Motor neuron (in vitro differentiated cells): ENCODE measurements at regions not wholly inside any gene's neighbourhood (a gene's known extent, or its start where the extent isn't known, plus 50 kb on each side); places are given as distances from the start of the nearest gene placed in this dataset.

ENCODE experiments used
- ATAC-seq, 8 experiments: fragments of 200-7000 bp; cut with Tn5 transposase; replicated peaks in 6 of 8; 2 replicates each; pipeline ENCODE4 v1.8.0; 2021; ENCODE audit warnings: mild to moderate bottlenecking in 8 of 8, moderate library complexity in 8 of 8
- H3K27ac ChIP-seq, 2 donors: fragments of 250-450 bp; sonication (Bioruptor Pico); 2 replicates each; pipeline ENCODE4 v1.9.0; 2021; ENCODE audit warnings: antibody characterized with exemption in 2 of 2, mild to moderate bottlenecking in 2 of 2, moderate library complexity in 1 of 2
- H3K4me1 ChIP-seq, 2 donors: fragments of 250-450 bp; sonication (Bioruptor Pico); replicated peaks in 1 of 2; 2 replicates each; pipeline ENCODE4 v1.6.1; 2021; ENCODE audit warnings: antibody characterized with exemption in 2 of 2, mild to moderate bottlenecking in 2 of 2, moderate library complexity in 1 of 2
- H3K4me3 ChIP-seq, 5 donors: fragments of 250-450 bp; sonication (Bioruptor Pico); 2 replicates each; pipeline ENCODE4 v1.9.0; 2021; ENCODE audit warnings: antibody characterized with exemption in 5 of 5, mild to moderate bottlenecking in 5 of 5, moderate library complexity in 4 of 5
- WGBS, 10 experiments: fragments of 450-650 bp; shearing (Covaris generic); methylation state at CpG; one replicate each; pipeline ENCODE4 v1.0.0; 2022; 5-methylcytosine and 5-hydroxymethylcytosine counted together
- in situ Hi-C, 9 experiments: fragments of 400-800 bp; cut with MboI; loops; one replicate each; pipeline ENCODE4 v1.15.0; 2021; ENCODE audit warnings: low sequenced_read_pairs in 9 of 9, low pct_unique_long_range_greater_than_20kb in 2 of 9; ENCODE audit not compliant: unreplicated experiment in 9 of 9

- H3K4me3 ChIP-seq = no peak overlapping the region
- 0 to 90% (median 50%) methylated on average over 1 of the region's 1 CpG; no CpG with 5 or more reads in 4 of the 10 experiments for WGBS, 10 experiments
- no peak overlapping the region for H3K27ac ChIP-seq
- H3K4me1 ChIP-seq = no peaks in the 10 kb centered on the region
- in situ Hi-C loops = no loop called here
- ATAC-seq = peak in 1 of 8 experiments; percentile 24
These were observed 476.5 kb downstream of the GPAM start for GRCh38 chr10:111707076-111707475.

GRCh38 chr10:111709603-111710002 lies 474.0 kb downstream of the GPAM start:
- no peak for ATAC-seq
- Histone ChIP-seq H3K4me3 (no peak overlapping the region), H3K27ac (no peak overlapping the region), H3K4me1 (no peaks in the 10 kb centered on the region)
- in situ Hi-C loops = no loop called here
- 17 to 86% (median 46%) methylated on average over 1 to 4 of the region's 4 CpGs; no CpG with 5 or more reads in 2 of the 10 experiments for WGBS, 10 experiments

DNA sequence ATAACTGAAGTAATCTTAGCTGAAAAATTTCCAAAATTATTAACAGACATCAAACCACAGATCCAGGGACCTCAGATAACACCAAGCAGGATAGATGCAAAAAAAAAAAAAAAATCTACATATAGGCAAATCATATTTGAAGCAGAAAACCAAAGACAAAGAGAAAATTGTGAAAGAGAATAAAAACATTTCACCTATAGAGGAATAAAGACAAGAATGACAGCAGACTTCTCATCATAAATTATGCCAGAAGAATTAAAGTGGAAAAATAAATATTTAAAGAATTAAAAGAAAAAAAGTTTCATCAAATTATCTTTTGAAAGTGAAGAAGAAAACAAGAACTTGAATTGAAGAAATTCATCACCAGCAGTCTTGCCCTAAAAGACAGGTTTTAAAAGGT lies 467.5 kb downstream of the GPAM start:
- Histone ChIP-seq H3K4me3 (no peak overlapping the region), H3K27ac (no peak overlapping the region), H3K4me1 (no peaks in the 10 kb centered on the region)
- ATAC-seq = no peak
- in situ Hi-C loops = no loop called here

GRCh38 chr10:111724121-111724520 lies 459.4 kb downstream of the GPAM start:
- peaks cover 5 to 8% of the 10 kb centered on the region in 2 donors for H3K4me1 ChIP-seq
- in situ Hi-C loops = no loop called here
- H3K4me3 ChIP-seq = no peak overlapping the region
- WGBS, 10 experiments = 17 to 67% (median 33%) methylated on average over 1 of the region's 1 CpG; no CpG with 5 or more reads in 5 of the 10 experiments
- no peak for ATAC-seq
- H3K27ac ChIP-seq = no peak overlapping the region

- H3K27ac ChIP-seq = no peak overlapping the region
- H3K4me3 ChIP-seq = no peak overlapping the region
- H3K4me1 ChIP-seq = peaks cover 5 to 8% of the 10 kb centered on the region in 2 donors
- in situ Hi-C loops = no loop called here
- ATAC-seq = no peak
These were observed 458.5 kb downstream of the GPAM start for GRCh38 chr10:111725050-111725449.

GRCh38 chr10:111732166-111732785 lies 451.3 kb downstream of the GPAM start:
- 80 to 100% methylated on average over 1 of the region's 1 CpG; no CpG with 5 or more reads in 8 of the 10 experiments for WGBS, 10 experiments
- Histone ChIP-seq H3K4me1 (peaks cover 0 to 3% of the 10 kb centered on the region in 2 donors), H3K4me3 (no peak overlapping the region), H3K27ac (no peak overlapping the region)
- peak in 7 of 8 experiments; percentile 25 to 82 (median 39) for ATAC-seq
- in situ Hi-C loops = no loop called here

GRCh38 chr10:111739125-111739873 lies 444.3 kb downstream of the GPAM start:
- 21 to 89% (median 59%) methylated on average over 1 to 6 of the region's 6 CpGs for WGBS, 10 experiments
- in situ Hi-C loops = no loop called here
- peak in 2 of 8 experiments; percentile 53 for ATAC-seq
- Histone ChIP-seq H3K4me1 (peaks cover 0 to 16% of the 10 kb centered on the region in 2 donors), H3K4me3 (no peak overlapping the region), H3K27ac (no peak overlapping the region)

DNA sequence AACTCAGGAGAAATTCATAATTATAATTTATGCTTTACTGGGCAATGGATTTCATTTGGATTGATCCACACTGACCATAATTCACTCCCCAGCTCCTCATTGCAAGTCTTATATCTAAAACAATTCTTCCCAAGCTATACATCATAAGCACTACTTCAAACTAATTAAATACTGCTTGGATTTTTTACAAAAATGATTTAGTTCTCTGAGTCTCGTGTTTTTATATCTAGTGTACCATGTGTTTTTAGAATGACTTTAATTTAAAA lies 443.8 kb downstream of the GPAM start:
- Histone ChIP-seq H3K4me3 (no peak overlapping the region), H3K27ac (no peak overlapping the region), H3K4me1 (peaks cover 0 to 16% of the 10 kb centered on the region in 2 donors)
- in situ Hi-C loops = no loop called here
- 0 to 100% (median 21%) methylated on average over 1 of the region's 1 CpG; no CpG with 5 or more reads in 2 of the 10 experiments for WGBS, 10 experiments
- ATAC-seq = peak in 4 of 8 experiments; percentile 36 to 58 (median 52)

DNA sequence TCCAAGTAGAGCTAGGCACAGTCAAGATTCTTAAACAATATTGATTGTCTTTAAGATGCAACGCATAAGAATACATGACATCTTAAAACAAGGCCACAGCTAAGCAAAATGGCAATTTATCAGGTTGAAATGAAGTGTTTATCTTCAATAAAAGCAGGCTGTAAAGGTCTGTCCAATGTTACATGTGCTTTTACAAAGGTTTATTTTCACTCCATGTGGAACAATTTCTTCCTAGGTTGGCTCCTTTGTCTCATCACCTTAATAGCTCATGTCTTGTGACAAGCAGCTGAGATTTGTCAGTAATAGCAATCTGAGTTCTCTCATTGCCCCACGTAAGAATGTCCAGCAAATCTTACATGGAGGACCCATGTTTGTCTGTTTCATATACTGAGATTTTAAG lies 437.6 kb downstream of the GPAM start:
- in situ Hi-C loops = no loop called here
- Histone ChIP-seq H3K4me3 (no peak overlapping the region), H3K4me1 (no peaks in the 10 kb centered on the region), H3K27ac (no peak overlapping the region)
- 28 to 95% (median 62%) methylated on average over 1 to 2 of the region's 2 CpGs; no CpG with 5 or more reads in 2 of the 10 experiments for WGBS, 10 experiments
- ATAC-seq = no peak

DNA sequence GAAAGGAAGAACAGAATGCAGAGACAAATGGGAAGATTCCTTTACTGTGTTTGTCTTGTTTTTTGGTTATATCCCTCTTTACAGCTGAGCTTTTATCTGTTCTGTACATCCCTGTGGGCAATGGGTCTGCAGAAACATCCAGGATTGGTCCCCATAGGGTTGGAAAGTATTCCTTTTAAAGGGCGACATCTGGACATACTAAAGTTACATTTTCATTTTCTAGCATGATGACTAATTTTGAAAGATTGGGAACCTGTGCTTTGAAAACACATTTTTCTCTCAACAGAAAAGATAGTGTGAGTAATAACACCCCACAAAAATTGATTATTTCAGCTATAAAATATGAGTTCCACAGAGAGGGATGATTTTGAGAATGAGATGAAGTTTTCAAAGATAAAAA lies 435.8 kb downstream of the GPAM start:
- in situ Hi-C loops = no loop called here
- 0 to 100% (median 85%) methylated on average over 1 of the region's 1 CpG; no CpG with 5 or more reads in 3 of the 10 experiments for WGBS, 10 experiments
- Histone ChIP-seq H3K27ac (no peak overlapping the region), H3K4me1 (no peaks in the 10 kb centered on the region), H3K4me3 (no peak overlapping the region)
- no peak for ATAC-seq

- no peak for ATAC-seq
- in situ Hi-C loops = no loop called here
- Histone ChIP-seq H3K4me3 (no peak overlapping the region), H3K27ac (no peak overlapping the region), H3K4me1 (no peaks in the 10 kb centered on the region)
- WGBS, 10 experiments = 13 to 94% (median 78%) methylated on average over 1 to 2 of the region's 2 CpGs; no CpG with 5 or more reads in 1 of the 10 experiments
These were observed 435.4 kb downstream of the GPAM start for GRCh38 chr10:111748184-111748583.

DNA sequence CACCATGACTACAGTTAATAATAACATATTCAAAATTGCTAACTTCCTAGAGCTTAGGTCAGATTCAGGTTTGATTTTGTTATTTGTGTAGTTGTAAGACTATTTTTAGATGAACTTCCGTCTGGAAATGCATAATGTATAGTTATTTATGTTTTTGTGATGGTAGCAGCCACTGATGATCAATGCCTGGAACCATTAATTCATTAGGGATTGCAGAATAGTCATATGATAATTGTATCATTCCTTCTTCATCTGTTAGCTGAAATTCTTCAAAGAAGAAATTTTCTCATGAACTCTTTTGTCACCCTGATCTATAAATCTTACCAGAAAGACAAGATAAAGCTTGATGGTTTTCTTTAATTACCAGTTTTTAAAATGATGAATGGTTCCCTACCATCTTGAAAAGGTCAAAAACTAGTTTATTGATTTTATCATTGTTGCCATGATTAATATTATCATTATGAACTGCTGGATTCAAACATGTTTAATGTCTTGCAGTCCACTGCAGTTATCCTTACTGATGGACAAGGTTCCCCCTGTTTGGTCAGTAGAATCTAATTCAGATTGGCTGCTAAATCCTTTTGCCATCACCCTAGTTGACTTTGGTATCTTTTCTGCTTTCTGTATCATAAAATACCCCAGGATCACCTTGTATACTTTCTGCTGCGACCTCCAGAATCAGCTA lies 433.3 kb downstream of the GPAM start:
- in situ Hi-C loops = loop anchor here in 2 of 9 experiments (25.0 kb wide), 2 partner anchors 387 to 562 kb away; no protein-coding TSS in a partner anchor
- WGBS, 10 experiments = 16 to 91% (median 57%) methylated on average over 1 to 2 of the region's 2 CpGs; no CpG with 5 or more reads in 1 of the 10 experiments

More for the DNA sequence above, 433.3 kb downstream of the GPAM start:
- H3K4me1 ChIP-seq = no peaks in the 10 kb centered on the region
- no peak overlapping the region for H3K4me3 ChIP-seq
- peak in 4 of 8 experiments; percentile 15 to 79 (median 62) for ATAC-seq
- H3K27ac ChIP-seq = no peak overlapping the region
